ENCODE measurements at regions not wholly inside any gene's neighbourhood (a gene's known extent, or its start where the extent isn't known, plus 50 kb on each side); places are given as distances from the start of the nearest gene placed in this dataset.

DNA sequence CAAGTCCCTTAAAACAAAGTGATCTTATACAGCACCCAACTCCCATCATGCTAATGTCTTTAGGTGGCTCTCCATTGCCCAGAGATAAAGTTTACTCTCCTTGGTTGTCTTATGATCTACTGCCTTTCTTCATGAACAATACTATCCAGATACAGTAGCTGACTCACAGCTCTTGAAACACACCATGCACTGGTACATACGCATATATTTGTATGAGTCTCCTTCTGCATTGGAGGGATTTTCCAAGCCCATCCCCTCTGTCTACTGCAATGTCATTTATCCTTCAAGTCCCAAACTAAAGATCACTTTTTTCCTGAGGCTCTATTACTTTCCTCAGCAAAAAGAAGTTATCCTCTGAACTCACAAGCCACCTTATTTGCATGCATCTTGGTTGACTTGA lies 84.7 kb upstream of the LRATD1 start:
- H3K27ac ChIP-seq (ENCODE audit: insufficient read depth, low read length), result no peak overlapping the region
- no peak for TF ChIP-seq EZH2 (IDR thresholded peaks at IDR 0.05; ENCODE audit: low read length, missing control alignments)
- TF ChIP-seq, protein P1, sequence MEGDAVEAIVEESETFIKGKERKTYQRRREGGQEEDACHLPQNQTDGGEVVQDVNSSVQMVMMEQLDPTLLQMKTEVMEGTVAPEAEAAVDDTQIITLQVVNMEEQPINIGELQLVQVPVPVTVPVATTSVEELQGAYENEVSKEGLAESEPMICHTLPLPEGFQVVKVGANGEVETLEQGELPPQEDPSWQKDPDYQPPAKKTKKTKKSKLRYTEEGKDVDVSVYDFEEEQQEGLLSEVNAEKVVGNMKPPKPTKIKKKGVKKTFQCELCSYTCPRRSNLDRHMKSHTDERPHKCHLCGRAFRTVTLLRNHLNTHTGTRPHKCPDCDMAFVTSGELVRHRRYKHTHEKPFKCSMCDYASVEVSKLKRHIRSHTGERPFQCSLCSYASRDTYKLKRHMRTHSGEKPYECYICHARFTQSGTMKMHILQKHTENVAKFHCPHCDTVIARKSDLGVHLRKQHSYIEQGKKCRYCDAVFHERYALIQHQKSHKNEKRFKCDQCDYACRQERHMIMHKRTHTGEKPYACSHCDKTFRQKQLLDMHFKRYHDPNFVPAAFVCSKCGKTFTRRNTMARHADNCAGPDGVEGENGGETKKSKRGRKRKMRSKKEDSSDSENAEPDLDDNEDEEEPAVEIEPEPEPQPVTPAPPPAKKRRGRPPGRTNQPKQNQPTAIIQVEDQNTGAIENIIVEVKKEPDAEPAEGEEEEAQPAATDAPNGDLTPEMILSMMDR (conservative IDR thresholded peaks at IDR 0.05 in 1 of 2, IDR thresholded peaks at IDR 0.05 in 1 of 2; ENCODE audit: low read depth in 1 of 2, low read length in 2 of 2), result no peak
- H3K4me2 ChIP-seq (ENCODE audit: extremely low read depth, insufficient read depth, low read length), result no peak overlapping the region
- no peak overlapping the region for H3K4me3 ChIP-seq (replicated peaks in 1 of 4; ENCODE audit: control extremely low read depth in 1 of 4, insufficient read depth in 1 of 4, low read depth in 3 of 4, low read length in 4 of 4)
- no peaks in the 10 kb centered on the region for H3K9me3 ChIP-seq (ENCODE audit: control insufficient read depth, insufficient read depth, low read depth, low read length)
- no peaks in the 10 kb centered on the region for H3K27me3 ChIP-seq (ENCODE audit: control insufficient read depth, insufficient read depth, low read length)
- no peaks in the 10 kb centered on the region for H3K79me2 ChIP-seq (ENCODE audit: control insufficient read depth, insufficient read depth, low read length)
- H4K20me1 ChIP-seq (ENCODE audit: control insufficient read depth, extremely low read depth, insufficient read depth, low read length), result no peaks in the 10 kb centered on the region
- H2AFZ ChIP-seq (ENCODE audit: low read length), result no peak overlapping the region
- no peak for DNase-seq (ENCODE audit: low read depth in 2 of 2)
- no peaks in the 10 kb centered on the region for H3K4me1 ChIP-seq (ENCODE audit: control insufficient read depth, extremely low read depth, insufficient read depth, low read length)
- no peaks in the 10 kb centered on the region for H3K36me3 ChIP-seq (ENCODE audit: control insufficient read depth, insufficient read depth, low read length)
- H3K9ac ChIP-seq (ENCODE audit: insufficient read depth, low read length), result no peak overlapping the region

DNA sequence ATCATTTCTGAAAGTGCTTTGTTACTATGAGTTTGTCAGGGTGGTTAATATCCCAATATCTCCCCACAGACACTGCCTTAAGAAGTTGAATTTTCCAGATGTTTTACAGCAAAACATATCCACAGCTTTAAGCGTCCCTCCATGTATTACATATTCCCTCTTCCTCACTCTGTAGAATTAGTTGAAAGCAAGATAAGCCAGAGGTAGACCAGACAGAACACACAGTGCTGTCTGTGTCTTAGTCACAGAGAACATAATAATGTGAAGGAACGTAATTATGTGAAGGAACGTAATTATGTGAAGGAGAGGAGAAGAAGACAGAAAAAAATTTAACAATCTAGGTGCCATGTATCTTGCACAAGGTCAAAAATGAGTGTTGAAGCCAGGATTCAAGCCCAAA lies 81.9 kb upstream of the LRATD1 start:
- Histone ChIP-seq H3K4me1 (ENCODE audit: control insufficient read depth, extremely low read depth, insufficient read depth, low read length) (no peaks in the 10 kb centered on the region), H3K9me3 (ENCODE audit: control insufficient read depth, insufficient read depth, low read depth, low read length) (no peaks in the 10 kb centered on the region), H3K27ac (ENCODE audit: insufficient read depth, low read length) (no peak overlapping the region), H3K9ac (ENCODE audit: insufficient read depth, low read length) (no peak overlapping the region), H3K4me2 (ENCODE audit: extremely low read depth, insufficient read depth, low read length) (no peak overlapping the region), H4K20me1 (ENCODE audit: control insufficient read depth, extremely low read depth, insufficient read depth, low read length) (no peaks in the 10 kb centered on the region), H3K4me3 (replicated peaks in 1 of 4; ENCODE audit: control extremely low read depth in 1 of 4, insufficient read depth in 1 of 4, low read depth in 3 of 4, low read length in 4 of 4) (no peak overlapping the region), H3K36me3 (ENCODE audit: control insufficient read depth, insufficient read depth, low read length) (no peaks in the 10 kb centered on the region), H2AFZ (ENCODE audit: low read length) (no peak overlapping the region), H3K79me2 (ENCODE audit: control insufficient read depth, insufficient read depth, low read length) (no peaks in the 10 kb centered on the region), H3K27me3 (ENCODE audit: control insufficient read depth, insufficient read depth, low read length) (no peaks in the 10 kb centered on the region)
- no peak for DNase-seq (ENCODE audit: low read depth in 2 of 2)
- no peak for TF ChIP-seq EZH2 (IDR thresholded peaks at IDR 0.05; ENCODE audit: low read length, missing control alignments)
- TF ChIP-seq, protein P1 (conservative IDR thresholded peaks at IDR 0.05 in 1 of 2, IDR thresholded peaks at IDR 0.05 in 1 of 2; ENCODE audit: low read depth in 1 of 2, low read length in 2 of 2), result no peak

- H3K9ac ChIP-seq (ENCODE audit: insufficient read depth, low read length), result no peak overlapping the region
- H4K20me1 ChIP-seq (ENCODE audit: control insufficient read depth, extremely low read depth, insufficient read depth, low read length), result no peaks in the 10 kb centered on the region
Measured at GRCh38 chr2:14551069-14551468, 81.4 kb upstream of the LRATD1 start.

More at GRCh38 chr2:14551069-14551468, 81.4 kb upstream of the LRATD1 start:
- no peaks in the 10 kb centered on the region for H3K36me3 ChIP-seq (ENCODE audit: control insufficient read depth, insufficient read depth, low read length)
- H3K9me3 ChIP-seq (ENCODE audit: control insufficient read depth, insufficient read depth, low read depth, low read length), result no peaks in the 10 kb centered on the region
- no peak overlapping the region for H3K27ac ChIP-seq (ENCODE audit: insufficient read depth, low read length)
- TF ChIP-seq EZH2 (IDR thresholded peaks at IDR 0.05; ENCODE audit: low read length, missing control alignments), result no peak
- TF ChIP-seq, protein P1 (conservative IDR thresholded peaks at IDR 0.05 in 1 of 2, IDR thresholded peaks at IDR 0.05 in 1 of 2; ENCODE audit: low read depth in 1 of 2, low read length in 2 of 2), result no peak
- no peak overlapping the region for H3K4me2 ChIP-seq (ENCODE audit: extremely low read depth, insufficient read depth, low read length)
- no peak overlapping the region for H2AFZ ChIP-seq (ENCODE audit: low read length)
- H3K79me2 ChIP-seq (ENCODE audit: control insufficient read depth, insufficient read depth, low read length), result no peaks in the 10 kb centered on the region
- no peaks in the 10 kb centered on the region for H3K4me1 ChIP-seq (ENCODE audit: control insufficient read depth, extremely low read depth, insufficient read depth, low read length)
- no peak overlapping the region for H3K4me3 ChIP-seq (replicated peaks in 1 of 4; ENCODE audit: control extremely low read depth in 1 of 4, insufficient read depth in 1 of 4, low read depth in 3 of 4, low read length in 4 of 4)
- no peaks in the 10 kb centered on the region for H3K27me3 ChIP-seq (ENCODE audit: control insufficient read depth, insufficient read depth, low read length)
- no peak for DNase-seq (ENCODE audit: low read depth in 2 of 2)
